Stromal cell of bone marrow (primary cell): ENCODE measurements at regions not wholly inside any gene's neighbourhood (a gene's known extent, or its start where the extent isn't known, plus 50 kb on each side); places are given as distances from the start of the nearest gene placed in this dataset.
"Not testable (repeated sequence)": the region's sequence is repeated elsewhere in the genome, so short reads cannot be mapped to it uniquely, and the experiment has no call there.

Experiments used
- DNase-seq: peaks from one replicate; pipeline ENCODE4 v3.0.0-alpha.2; 2012; ENCODE audit warnings: low read depth

DNA sequence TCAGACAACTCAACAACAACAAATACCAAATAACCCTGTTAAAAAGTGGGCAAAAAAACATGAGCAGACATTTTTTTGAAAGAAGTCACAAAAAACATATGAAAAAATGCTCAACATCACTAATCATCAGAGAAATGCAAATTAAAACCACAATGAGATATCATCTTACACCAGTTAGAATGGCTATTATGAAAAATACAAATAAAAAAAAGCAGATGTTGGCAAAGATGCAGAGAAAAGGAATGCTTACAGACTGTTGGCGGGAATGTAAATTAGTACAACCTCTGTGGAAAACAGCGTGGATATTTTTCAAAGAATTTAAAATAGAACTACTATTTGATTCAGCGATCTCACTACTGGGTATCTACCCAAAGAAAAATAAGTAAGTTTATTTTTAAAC is 114.0 kb downstream of the SLC38A4 start:
- DNase-seq, result no peak

DNA sequence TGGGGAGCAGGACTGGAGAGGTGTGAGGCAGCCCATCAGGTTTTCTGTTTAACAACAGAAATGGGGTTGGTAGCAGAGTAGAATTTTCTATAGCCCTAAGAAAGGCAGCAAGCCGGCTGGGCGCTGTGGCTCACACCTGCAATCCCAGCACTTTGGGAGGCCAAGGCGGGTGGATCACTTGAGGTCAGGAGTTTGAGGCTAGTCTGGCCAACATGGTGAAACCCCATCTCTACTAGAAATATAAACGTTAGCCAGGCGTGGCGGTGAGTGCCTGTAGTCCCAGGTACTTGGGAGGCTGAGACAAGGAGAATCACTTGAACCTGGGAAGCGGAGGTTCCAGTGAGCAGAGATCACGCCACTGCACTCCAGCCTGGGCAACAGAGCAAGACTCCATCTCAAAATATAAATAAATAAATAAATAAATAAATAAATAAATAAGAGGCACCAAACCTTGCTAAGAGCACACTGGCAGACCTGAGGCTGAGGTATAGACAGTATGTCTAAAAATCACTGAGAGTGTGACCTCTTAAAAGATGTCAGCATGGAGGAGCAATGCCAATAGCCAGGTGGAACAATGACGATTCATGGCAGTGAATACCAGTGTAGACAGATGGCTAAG is 115.6 kb downstream of the SLC38A4 start:
- DNase-seq, result no peak

GRCh38 chr12:46702581-46703344 is 123.0 kb downstream of the SLC38A4 start:
- no peak for DNase-seq

- no peak for DNase-seq
Measured at GRCh38 chr12:46701356-46701755, 124.4 kb downstream of the SLC38A4 start.

GRCh38 chr12:46699986-46700385 is 125.8 kb downstream of the SLC38A4 start:
- DNase-seq, result no peak

- DNase-seq, result no peak
Measured at GRCh38 chr12:46698003-46698402, 127.8 kb downstream of the SLC38A4 start.

DNA sequence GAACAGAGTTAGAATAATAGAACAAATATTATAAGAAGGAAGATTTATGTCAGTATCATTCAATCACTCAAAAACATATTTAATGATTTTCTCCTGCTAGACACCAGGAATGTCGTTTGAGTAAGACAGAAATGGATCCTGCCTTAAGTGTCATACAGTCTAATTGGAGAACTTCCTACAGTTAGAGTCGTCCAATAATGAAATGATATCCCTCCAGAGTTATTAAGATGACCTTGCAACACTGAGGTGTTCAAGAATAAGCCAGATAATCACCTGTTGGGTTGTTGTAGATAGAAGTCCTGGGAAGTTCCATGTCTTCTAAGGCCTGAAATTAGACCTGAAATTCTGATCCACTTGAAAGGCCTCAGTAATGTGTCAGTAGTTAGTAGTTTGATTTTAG is 132.3 kb downstream of the SLC38A4 start:
- no peak for DNase-seq

GRCh38 chr12:46693034-46693433 is 132.8 kb downstream of the SLC38A4 start:
- no peak for DNase-seq

GRCh38 chr12:46692606-46693005 is 133.2 kb downstream of the SLC38A4 start:
- no peak for DNase-seq

GRCh38 chr12:46686267-46686942 is 139.4 kb downstream of the SLC38A4 start:
- DNase-seq, result no peak

GRCh38 chr12:46684243-46684642 is 141.6 kb downstream of the SLC38A4 start:
- not testable (repeated sequence) for DNase-seq

- no peak for DNase-seq
Measured at GRCh38 chr12:46682148-46682547, 143.6 kb downstream of the SLC38A4 start.

GRCh38 chr12:46680506-46680905 is 145.3 kb downstream of the SLC38A4 start:
- DNase-seq, result no peak

DNA sequence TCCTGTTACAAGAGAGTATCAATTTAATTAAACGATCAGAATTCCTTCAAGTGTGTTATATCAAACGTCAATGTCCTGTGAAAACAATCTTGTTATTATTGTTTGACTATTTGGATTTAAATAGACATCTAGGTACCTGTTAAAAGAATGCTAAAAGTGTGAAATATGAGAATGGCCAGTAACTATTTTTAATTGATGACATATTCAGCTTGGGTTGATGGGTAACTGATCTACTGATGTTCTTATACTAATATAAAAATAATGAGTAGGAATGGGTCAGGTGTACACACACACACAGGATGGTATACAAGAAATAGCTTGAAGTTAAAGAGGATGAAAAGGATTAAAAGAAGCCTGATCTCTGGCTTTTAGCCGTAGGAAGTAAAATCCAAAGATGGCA is 146.0 kb downstream of the SLC38A4 start:
- no peak for DNase-seq

- no peak for DNase-seq
Measured at GRCh38 chr12:46678426-46678825, 147.4 kb downstream of the SLC38A4 start.

DNA sequence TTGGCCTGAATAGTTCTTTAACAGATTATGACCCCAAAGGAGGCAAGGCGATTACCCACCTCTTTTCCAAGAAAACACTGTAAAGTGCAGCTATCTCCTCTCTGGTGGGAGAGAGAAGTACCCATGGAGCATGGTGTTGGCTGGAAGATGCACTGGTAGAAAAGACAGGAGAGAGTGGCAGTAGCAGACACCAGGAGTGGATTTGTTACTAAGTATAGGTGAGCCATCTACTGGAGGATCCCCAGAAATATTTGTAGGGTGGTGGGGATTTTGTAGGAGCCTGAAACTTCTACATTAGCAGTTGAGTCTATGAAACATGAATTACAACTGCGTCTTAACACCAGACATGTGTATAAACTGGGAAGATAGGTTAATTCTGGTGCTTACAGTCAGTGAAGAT is 148.0 kb downstream of the SLC38A4 start:
- no peak for DNase-seq

DNA sequence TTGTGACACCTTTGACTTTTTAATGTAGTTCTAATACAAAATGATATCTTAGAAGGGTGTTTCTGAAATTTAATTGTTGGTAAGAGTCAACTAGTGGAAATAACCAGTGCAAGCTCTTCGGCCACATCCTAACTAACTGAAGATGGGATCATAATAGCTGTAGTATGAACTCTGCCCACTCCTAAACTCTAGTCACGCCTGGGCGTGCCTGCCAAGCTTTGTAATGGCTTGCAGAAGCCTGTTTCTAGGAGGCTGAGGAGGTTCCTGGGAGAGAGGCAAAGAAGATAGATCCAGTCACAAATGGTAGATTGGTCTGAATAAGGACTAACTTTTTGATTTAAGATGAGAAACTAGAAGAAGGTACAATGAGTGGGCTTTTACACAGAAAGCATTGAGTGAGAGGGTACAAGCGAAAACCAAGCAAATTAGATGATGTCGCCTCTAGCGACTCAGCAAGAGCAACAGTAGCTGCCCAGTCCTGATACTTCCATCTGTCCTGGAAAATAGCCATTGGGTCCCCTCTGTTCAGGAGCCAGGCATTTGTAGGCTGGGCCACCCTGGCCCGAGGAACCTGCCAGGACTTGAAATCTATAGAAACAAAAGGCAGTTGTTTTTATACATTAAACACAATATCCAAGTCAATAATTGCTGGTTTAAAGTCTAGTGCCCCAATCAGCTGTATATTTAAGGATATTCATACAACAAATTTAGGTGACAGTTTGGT is 148.8 kb downstream of the SLC38A4 start:
- DNase-seq, result no peak

GRCh38 chr12:46676396-46676795 is 149.4 kb downstream of the SLC38A4 start:
- DNase-seq, result no peak

GRCh38 chr12:46675736-46676135 is 150.1 kb downstream of the SLC38A4 start:
- DNase-seq, result peak; percentile 31

GRCh38 chr12:46674800-46675199 is 151.0 kb downstream of the SLC38A4 start:
- no peak for DNase-seq

DNA sequence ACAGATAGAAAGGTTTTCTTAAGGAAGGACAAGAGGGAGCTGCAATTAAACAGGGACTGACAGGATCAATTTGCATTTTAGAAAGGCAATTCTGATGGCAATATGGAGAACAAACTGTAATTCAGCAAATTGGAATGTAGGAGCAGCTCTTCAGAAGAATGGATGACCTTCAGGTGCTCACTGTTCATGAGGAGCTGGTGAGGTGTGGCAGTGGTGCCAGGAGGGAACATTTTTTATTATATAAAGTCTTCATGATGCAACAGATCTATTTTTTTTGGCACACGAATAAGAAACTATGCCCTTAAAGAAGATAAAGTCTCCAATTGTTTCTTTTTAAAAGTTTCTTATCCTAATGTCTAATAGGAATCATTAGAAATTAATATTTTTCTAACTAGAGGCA is 151.7 kb downstream of the SLC38A4 start:
- DNase-seq, result no peak

DNA sequence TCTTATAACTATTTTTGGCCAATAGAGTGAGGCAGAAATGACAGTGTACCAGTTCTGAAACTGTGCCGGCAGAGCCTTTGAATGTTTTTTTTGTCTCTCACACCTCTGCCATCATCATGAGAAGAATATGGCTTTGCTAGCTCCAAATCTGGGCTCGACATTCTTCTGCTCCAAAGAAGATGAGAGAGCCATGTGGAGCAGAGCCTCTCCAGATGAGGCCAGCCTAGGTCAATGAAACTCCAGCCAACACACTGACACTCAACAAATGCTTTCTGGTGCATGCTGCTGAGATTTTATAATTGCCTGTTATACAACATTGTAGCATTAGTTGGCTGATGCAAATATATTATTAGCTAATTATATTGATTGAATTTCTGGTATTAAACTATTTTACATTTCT is 154.7 kb downstream of the SLC38A4 start:
- no peak for DNase-seq

DNA sequence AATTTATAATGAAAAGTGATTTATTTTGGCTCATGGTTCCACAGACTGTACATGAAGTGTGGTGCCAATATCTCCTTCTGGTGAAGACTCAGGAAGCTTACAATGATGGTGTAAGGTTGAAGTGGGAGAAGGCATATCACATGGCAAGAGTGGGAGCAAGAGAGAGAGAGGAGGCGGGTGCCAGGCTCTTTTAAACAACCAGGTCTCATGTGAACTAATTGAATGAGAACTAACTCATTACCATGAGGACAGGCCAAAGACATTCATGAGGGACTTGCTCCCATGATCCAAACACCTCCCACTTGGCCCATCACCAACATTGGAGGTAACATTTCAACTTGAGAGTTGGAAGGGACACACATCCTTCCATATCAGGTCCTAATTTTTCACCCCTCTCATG is 155.2 kb downstream of the SLC38A4 start:
- DNase-seq, result no peak
